ENCODE measurements at regions not wholly inside any gene's neighbourhood (a gene's known extent, or its start where the extent isn't known, plus 50 kb on each side); places are given as distances from the start of the nearest gene placed in this dataset.
A peak's percentile ranks its signal among the peaks of the same experiment; 100 is the strongest.

DNA sequence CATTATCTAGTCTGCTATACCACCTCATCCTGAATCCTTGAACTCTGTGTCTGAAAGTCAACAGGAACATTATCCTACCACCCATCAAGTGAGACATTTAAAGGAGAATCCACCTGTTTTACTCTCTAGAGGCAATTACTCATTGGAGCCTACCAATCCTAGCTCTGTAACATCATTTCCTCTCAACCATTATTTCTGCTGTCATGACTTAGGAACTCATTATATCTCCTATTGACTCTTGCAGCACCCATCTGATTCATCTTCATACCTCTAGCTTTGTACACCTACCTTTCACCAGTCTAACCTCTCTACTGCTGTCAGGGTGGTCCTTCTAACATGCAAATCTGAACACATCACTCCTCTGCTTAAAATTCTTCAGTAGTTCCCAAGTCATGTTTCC lies 481.5 kb downstream of the NFIB start:
- Histone ChIP-seq H3K4me3 (ENCODE audit: control insufficient read depth in 2 of 3, extremely low read depth in 1 of 3, insufficient read depth in 2 of 3, low read depth in 1 of 3, low read length in 3 of 3) (no peak overlapping the region), H3K9me1 (ENCODE audit: control insufficient read depth, extremely low read depth, insufficient read depth, low read length) (no peaks in the 10 kb centered on the region), H4K20me1 (ENCODE audit: control insufficient read depth, extremely low read depth, insufficient read depth, low read length) (no peaks in the 10 kb centered on the region), H3K27ac (ENCODE audit: control insufficient read depth, insufficient read depth, low read length) (no peak overlapping the region), H3K4me2 (ENCODE audit: control insufficient read depth, extremely low read depth, insufficient read depth, low read depth, low read length) (no peak overlapping the region), H2AFZ (ENCODE audit: control insufficient read depth, low read length) (no peak overlapping the region), H3K27me3 (ENCODE audit: control insufficient read depth, extremely low read depth, insufficient read depth, low read length) (no peaks in the 10 kb centered on the region), H3K9me3 (ENCODE audit: control insufficient read depth, low read depth, low read length) (peaks cover 3% of the 10 kb centered on the region), H3K4me1 (ENCODE audit: control insufficient read depth, extremely low read depth, insufficient read depth, low read length) (no peaks in the 10 kb centered on the region), H3K36me3 (ENCODE audit: control insufficient read depth in 2 of 2, extremely low read depth in 1 of 2, insufficient read depth in 2 of 2, low read length in 2 of 2) (no peaks in the 10 kb centered on the region), H3K9ac (ENCODE audit: control insufficient read depth, extremely low read depth, insufficient read depth, low read length) (no peak overlapping the region), H3K79me2 (ENCODE audit: control insufficient read depth, insufficient read depth, low read length) (no peaks in the 10 kb centered on the region)
- no peak for TF ChIP-seq EZH2 (IDR thresholded peaks at IDR 0.05; ENCODE audit: low read length)
- TF ChIP-seq, protein P1, sequence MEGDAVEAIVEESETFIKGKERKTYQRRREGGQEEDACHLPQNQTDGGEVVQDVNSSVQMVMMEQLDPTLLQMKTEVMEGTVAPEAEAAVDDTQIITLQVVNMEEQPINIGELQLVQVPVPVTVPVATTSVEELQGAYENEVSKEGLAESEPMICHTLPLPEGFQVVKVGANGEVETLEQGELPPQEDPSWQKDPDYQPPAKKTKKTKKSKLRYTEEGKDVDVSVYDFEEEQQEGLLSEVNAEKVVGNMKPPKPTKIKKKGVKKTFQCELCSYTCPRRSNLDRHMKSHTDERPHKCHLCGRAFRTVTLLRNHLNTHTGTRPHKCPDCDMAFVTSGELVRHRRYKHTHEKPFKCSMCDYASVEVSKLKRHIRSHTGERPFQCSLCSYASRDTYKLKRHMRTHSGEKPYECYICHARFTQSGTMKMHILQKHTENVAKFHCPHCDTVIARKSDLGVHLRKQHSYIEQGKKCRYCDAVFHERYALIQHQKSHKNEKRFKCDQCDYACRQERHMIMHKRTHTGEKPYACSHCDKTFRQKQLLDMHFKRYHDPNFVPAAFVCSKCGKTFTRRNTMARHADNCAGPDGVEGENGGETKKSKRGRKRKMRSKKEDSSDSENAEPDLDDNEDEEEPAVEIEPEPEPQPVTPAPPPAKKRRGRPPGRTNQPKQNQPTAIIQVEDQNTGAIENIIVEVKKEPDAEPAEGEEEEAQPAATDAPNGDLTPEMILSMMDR (optimal IDR thresholded peaks at IDR 0.05 in 1 of 3, IDR thresholded peaks at IDR 0.05 in 1 of 3, conservative IDR thresholded peaks at IDR 0.05 in 1 of 3; ENCODE audit: extremely low read depth in 1 of 3, insufficient read depth in 2 of 3, low read length in 3 of 3), result no peak
- dilution Hi-C loops (cut with MboI; ENCODE audit: extremely low pct_ligation_motif_present, low sequenced_read_pairs), result no loop called here
- DNase-seq (ENCODE audit: low read depth, low spot score) (no peak), FAIRE-seq (peak; percentile 9)

DNA sequence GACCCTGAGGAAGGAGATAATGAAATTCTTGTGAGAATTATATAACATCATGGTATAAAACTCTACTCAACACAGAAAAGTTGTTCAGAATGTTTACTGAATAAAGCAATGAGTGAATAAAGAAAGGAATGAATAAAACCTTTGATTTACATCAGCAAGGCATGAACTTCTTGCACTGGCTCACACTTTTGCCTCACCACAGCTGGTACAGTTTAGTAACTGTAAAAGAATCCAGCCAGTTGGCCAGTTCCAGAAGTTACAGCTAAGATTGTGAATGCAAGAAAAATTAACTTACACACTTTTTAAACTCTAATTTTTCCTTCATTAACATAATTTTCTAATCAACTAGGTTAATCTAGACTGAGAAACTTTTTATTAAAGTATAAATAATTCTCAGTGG lies 490.9 kb downstream of the NFIB start:
- H3K9me3 ChIP-seq (ENCODE audit: control insufficient read depth, low read depth, low read length), result no peaks in the 10 kb centered on the region
- DNase-seq (ENCODE audit: low read depth, low spot score) (no peak), FAIRE-seq (peak; percentile 71)
- no peaks in the 10 kb centered on the region for H3K9me1 ChIP-seq (ENCODE audit: control insufficient read depth, extremely low read depth, insufficient read depth, low read length)
- H3K4me1 ChIP-seq (ENCODE audit: control insufficient read depth, extremely low read depth, insufficient read depth, low read length), result no peaks in the 10 kb centered on the region
- H3K79me2 ChIP-seq (ENCODE audit: control insufficient read depth, insufficient read depth, low read length), result no peaks in the 10 kb centered on the region
- TF ChIP-seq EZH2 (IDR thresholded peaks at IDR 0.05; ENCODE audit: low read length), result no peak
- TF ChIP-seq, protein P1 (optimal IDR thresholded peaks at IDR 0.05 in 1 of 3, IDR thresholded peaks at IDR 0.05 in 1 of 3, conservative IDR thresholded peaks at IDR 0.05 in 1 of 3; ENCODE audit: extremely low read depth in 1 of 3, insufficient read depth in 2 of 3, low read length in 3 of 3), result no peak
- H3K36me3 ChIP-seq (ENCODE audit: control insufficient read depth in 2 of 2, extremely low read depth in 1 of 2, insufficient read depth in 2 of 2, low read length in 2 of 2), result no peaks in the 10 kb centered on the region
- H3K4me2 ChIP-seq (ENCODE audit: control insufficient read depth, extremely low read depth, insufficient read depth, low read depth, low read length), result no peak overlapping the region
- H3K27ac ChIP-seq (ENCODE audit: control insufficient read depth, insufficient read depth, low read length), result no peak overlapping the region
- no peak overlapping the region for H2AFZ ChIP-seq (ENCODE audit: control insufficient read depth, low read length)
- no peaks in the 10 kb centered on the region for H4K20me1 ChIP-seq (ENCODE audit: control insufficient read depth, extremely low read depth, insufficient read depth, low read length)
- H3K4me3 ChIP-seq (ENCODE audit: control insufficient read depth in 2 of 3, extremely low read depth in 1 of 3, insufficient read depth in 2 of 3, low read depth in 1 of 3, low read length in 3 of 3), result no peak overlapping the region
- no peaks in the 10 kb centered on the region for H3K27me3 ChIP-seq (ENCODE audit: control insufficient read depth, extremely low read depth, insufficient read depth, low read length)
- no peak overlapping the region for H3K9ac ChIP-seq (ENCODE audit: control insufficient read depth, extremely low read depth, insufficient read depth, low read length)
- dilution Hi-C loops (cut with MboI; ENCODE audit: extremely low pct_ligation_motif_present, low sequenced_read_pairs), result no loop called here

Data from keratinocyte (primary cell).